ENCODE measurements at regions not wholly inside any gene's neighbourhood (a gene's known extent, or its start where the extent isn't known, plus 50 kb on each side); places are given as distances from the start of the nearest gene placed in this dataset.

DNA sequence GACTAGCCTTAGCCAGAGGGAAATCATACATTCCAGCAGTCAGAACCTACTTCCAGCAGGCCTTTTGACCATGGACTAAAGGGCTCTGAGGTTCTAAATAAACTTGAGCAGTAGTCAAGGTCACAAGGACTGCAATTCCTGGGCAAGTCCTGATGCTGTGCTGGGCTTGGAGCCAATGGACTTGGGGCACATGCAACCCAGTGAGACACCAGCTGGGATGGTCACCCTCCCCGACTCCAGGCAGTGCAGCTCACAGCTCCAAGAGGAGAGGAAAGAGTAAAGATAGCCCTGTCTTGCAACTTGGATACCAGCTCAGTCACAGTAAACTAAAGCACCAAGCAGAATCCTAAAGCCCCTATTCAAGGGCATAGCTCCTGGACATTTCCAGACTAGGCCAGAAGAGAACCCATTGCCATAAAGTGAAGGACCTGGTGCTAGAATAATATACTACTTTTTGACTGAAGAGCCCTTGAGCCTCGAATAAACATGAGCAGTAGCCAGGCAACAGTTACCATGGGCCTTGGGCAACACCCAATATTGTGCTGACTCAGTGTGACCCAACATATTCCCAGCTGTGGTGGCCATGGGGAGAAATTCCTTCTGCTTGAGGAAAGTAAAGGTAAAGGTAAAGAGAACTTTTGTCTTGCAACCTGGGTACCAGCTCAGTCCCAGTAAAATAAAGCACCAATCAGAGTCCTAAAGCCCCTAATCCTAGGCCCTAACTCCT is 226.2 kb upstream of the CLEC14A start:
- H3K4me3 ChIP-seq (ENCODE audit: low read length in 2 of 2): no peak overlapping the region
- no peaks in the 10 kb centered on the region for H3K9me3 ChIP-seq (ENCODE audit: control insufficient read depth in 2 of 2, low read length in 2 of 2)
- no peaks in the 10 kb centered on the region for H3K4me1 ChIP-seq (ENCODE audit: control insufficient read depth in 2 of 2, insufficient read depth in 2 of 2, low read length in 2 of 2)
- no peaks in the 10 kb centered on the region for H3K27me3 ChIP-seq (ENCODE audit: control insufficient read depth in 2 of 2, insufficient read depth in 2 of 2, low read length in 2 of 2)
- H3K27ac ChIP-seq (ENCODE audit: low read depth in 2 of 2, low read length in 2 of 2): no peak overlapping the region
- H3K9ac ChIP-seq (ENCODE audit: low read depth in 1 of 2, low read length in 2 of 2): no peak overlapping the region
- H3K36me3 ChIP-seq (ENCODE audit: control insufficient read depth in 2 of 2, insufficient read depth in 2 of 2, low read length in 2 of 2): no peaks in the 10 kb centered on the region

DNA sequence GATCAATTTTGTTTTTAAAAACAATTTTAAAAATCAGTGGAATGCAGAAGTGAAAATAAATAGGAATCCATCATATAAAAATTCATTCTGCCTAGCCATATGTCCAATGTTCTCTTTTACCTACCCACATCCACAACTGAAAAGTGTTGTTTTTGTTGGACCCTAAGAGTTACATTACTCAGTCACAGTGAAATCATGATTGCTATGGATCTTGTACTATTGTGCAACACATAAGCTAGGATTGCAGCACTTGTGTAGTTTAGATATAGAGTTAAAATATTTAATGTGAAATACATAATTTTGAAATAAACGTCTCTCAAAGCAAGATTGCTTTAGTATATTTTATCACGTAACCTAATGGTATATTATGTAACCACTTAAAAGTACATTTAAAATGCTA is 213.3 kb upstream of the CLEC14A start:
- no peaks in the 10 kb centered on the region for H3K36me3 ChIP-seq (ENCODE audit: control insufficient read depth in 2 of 2, insufficient read depth in 2 of 2, low read length in 2 of 2)
- no peaks in the 10 kb centered on the region for H3K4me1 ChIP-seq (ENCODE audit: control insufficient read depth in 2 of 2, insufficient read depth in 2 of 2, low read length in 2 of 2)

DNA sequence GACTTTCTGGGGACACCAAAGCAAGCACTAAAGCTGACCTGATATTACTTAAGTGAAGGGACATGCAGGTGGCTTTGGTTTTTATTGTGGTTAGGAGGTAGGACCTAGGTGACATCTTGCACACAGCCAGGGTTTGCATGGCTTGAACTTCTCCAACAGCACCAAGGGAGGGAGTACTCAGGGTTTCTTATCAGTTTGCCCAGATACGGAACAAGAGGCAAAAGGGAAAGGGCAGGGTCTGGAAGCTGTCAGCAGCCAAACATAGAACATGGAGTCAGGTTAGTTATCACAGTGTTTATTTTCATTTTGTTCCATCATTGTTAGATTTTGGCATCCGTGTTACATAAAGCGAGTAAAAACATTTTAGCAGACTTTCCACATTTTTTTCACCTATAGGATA is 186.3 kb upstream of the CLEC14A start:
- no peaks in the 10 kb centered on the region for H3K4me1 ChIP-seq (ENCODE audit: control insufficient read depth in 2 of 2, insufficient read depth in 2 of 2, low read length in 2 of 2)
- no peaks in the 10 kb centered on the region for H3K36me3 ChIP-seq (ENCODE audit: control insufficient read depth in 2 of 2, insufficient read depth in 2 of 2, low read length in 2 of 2)
- H3K27ac ChIP-seq (ENCODE audit: low read depth in 2 of 2, low read length in 2 of 2): no peak overlapping the region
- H3K27me3 ChIP-seq (ENCODE audit: control insufficient read depth in 2 of 2, insufficient read depth in 2 of 2, low read length in 2 of 2): no peaks in the 10 kb centered on the region
- H3K9me3 ChIP-seq (ENCODE audit: control insufficient read depth in 2 of 2, low read length in 2 of 2): no peaks in the 10 kb centered on the region
- no peak overlapping the region for H3K4me3 ChIP-seq (ENCODE audit: low read length in 2 of 2)
- no peak overlapping the region for H3K9ac ChIP-seq (ENCODE audit: low read depth in 1 of 2, low read length in 2 of 2)

More for the DNA sequence above, 213.3 kb upstream of the CLEC14A start:
- Histone ChIP-seq H3K4me3 (ENCODE audit: low read length in 2 of 2) (no peak overlapping the region), H3K27ac (ENCODE audit: low read depth in 2 of 2, low read length in 2 of 2) (no peak overlapping the region), H3K27me3 (ENCODE audit: control insufficient read depth in 2 of 2, insufficient read depth in 2 of 2, low read length in 2 of 2) (no peaks in the 10 kb centered on the region), H3K9ac (ENCODE audit: low read depth in 1 of 2, low read length in 2 of 2) (no peak overlapping the region), H3K9me3 (ENCODE audit: control insufficient read depth in 2 of 2, low read length in 2 of 2) (no peaks in the 10 kb centered on the region)

DNA sequence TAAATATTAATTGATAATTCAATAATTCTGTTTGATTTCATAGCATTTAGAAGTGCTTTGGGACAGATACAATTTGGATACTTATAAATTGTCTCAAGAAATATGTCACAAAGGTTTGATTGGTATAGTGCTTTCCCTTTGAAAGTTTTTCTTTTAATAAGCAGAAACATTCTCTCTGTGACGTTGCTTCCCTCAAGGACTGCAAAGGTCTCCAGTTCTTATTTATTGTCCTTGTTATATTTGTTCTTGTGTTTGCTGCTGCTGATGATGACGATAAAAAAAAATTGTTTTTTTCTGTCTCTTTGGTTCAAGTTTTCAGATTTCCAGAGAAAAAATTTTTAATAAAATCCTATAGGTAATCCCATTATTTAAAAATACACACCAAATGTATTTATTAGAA is 176.3 kb upstream of the CLEC14A start:
- H3K4me3 ChIP-seq (ENCODE audit: low read length in 2 of 2): no peak overlapping the region
- no peak overlapping the region for H3K9ac ChIP-seq (ENCODE audit: low read depth in 1 of 2, low read length in 2 of 2)
- no peaks in the 10 kb centered on the region for H3K27me3 ChIP-seq (ENCODE audit: control insufficient read depth in 2 of 2, insufficient read depth in 2 of 2, low read length in 2 of 2)
- H3K9me3 ChIP-seq (ENCODE audit: control insufficient read depth in 2 of 2, low read length in 2 of 2): no peaks in the 10 kb centered on the region
- no peaks in the 10 kb centered on the region for H3K4me1 ChIP-seq (ENCODE audit: control insufficient read depth in 2 of 2, insufficient read depth in 2 of 2, low read length in 2 of 2)
- H3K36me3 ChIP-seq (ENCODE audit: control insufficient read depth in 2 of 2, insufficient read depth in 2 of 2, low read length in 2 of 2): no peaks in the 10 kb centered on the region
- no peak overlapping the region for H3K27ac ChIP-seq (ENCODE audit: low read depth in 2 of 2, low read length in 2 of 2)

DNA sequence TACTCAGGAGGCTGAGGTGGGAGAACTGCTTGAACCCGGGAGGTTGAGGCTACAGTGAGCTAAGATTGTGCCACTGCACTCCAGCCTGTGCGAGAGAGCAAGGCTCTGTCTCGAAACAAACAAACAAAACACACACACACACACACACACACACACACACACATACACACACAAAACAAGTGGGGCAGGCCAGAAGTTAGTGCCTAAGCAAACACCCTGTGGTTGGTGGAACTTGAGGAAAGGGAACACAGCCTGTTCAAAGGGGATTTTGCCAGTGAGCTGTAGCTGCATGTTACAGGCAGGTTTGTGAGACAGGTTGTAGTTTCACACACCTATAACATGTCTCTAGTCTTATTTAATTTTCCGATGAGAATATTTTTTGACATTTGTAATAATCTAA is 175.3 kb upstream of the CLEC14A start:
- no peaks in the 10 kb centered on the region for H3K36me3 ChIP-seq (ENCODE audit: control insufficient read depth in 2 of 2, insufficient read depth in 2 of 2, low read length in 2 of 2)
- no peaks in the 10 kb centered on the region for H3K27me3 ChIP-seq (ENCODE audit: control insufficient read depth in 2 of 2, insufficient read depth in 2 of 2, low read length in 2 of 2)
- H3K4me1 ChIP-seq (ENCODE audit: control insufficient read depth in 2 of 2, insufficient read depth in 2 of 2, low read length in 2 of 2): no peaks in the 10 kb centered on the region
- no peak overlapping the region for H3K9ac ChIP-seq (ENCODE audit: low read depth in 1 of 2, low read length in 2 of 2)
- H3K9me3 ChIP-seq (ENCODE audit: control insufficient read depth in 2 of 2, low read length in 2 of 2): no peaks in the 10 kb centered on the region
- H3K27ac ChIP-seq (ENCODE audit: low read depth in 2 of 2, low read length in 2 of 2): no peak overlapping the region
- no peak overlapping the region for H3K4me3 ChIP-seq (ENCODE audit: low read length in 2 of 2)

DNA sequence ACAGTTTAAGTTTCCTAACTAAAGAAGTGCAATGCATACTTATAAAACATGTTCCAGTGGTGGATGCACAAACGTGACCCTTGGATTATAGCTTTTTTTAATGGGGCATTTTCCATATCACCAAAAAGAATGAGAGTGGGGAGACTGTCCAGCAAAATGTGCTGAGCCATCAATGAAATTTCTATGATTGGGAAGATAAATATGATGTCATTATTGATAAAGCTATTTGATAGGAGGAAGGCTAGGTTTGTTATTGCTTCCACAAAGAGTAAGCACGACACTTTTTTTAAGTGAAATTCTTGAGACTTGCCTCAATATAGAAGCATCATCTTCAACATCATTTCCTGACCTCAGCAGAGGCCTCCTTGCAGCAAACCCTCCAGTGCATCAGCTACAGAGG is 174.6 kb upstream of the CLEC14A start:
- H3K9ac ChIP-seq (ENCODE audit: low read depth in 1 of 2, low read length in 2 of 2): no peak overlapping the region
- no peak overlapping the region for H3K27ac ChIP-seq (ENCODE audit: low read depth in 2 of 2, low read length in 2 of 2)
- H3K4me1 ChIP-seq (ENCODE audit: control insufficient read depth in 2 of 2, insufficient read depth in 2 of 2, low read length in 2 of 2): no peaks in the 10 kb centered on the region
- H3K36me3 ChIP-seq (ENCODE audit: control insufficient read depth in 2 of 2, insufficient read depth in 2 of 2, low read length in 2 of 2): no peaks in the 10 kb centered on the region
- H3K4me3 ChIP-seq (ENCODE audit: low read length in 2 of 2): no peak overlapping the region
- no peaks in the 10 kb centered on the region for H3K27me3 ChIP-seq (ENCODE audit: control insufficient read depth in 2 of 2, insufficient read depth in 2 of 2, low read length in 2 of 2)
- H3K9me3 ChIP-seq (ENCODE audit: control insufficient read depth in 2 of 2, low read length in 2 of 2): no peaks in the 10 kb centered on the region

DNA sequence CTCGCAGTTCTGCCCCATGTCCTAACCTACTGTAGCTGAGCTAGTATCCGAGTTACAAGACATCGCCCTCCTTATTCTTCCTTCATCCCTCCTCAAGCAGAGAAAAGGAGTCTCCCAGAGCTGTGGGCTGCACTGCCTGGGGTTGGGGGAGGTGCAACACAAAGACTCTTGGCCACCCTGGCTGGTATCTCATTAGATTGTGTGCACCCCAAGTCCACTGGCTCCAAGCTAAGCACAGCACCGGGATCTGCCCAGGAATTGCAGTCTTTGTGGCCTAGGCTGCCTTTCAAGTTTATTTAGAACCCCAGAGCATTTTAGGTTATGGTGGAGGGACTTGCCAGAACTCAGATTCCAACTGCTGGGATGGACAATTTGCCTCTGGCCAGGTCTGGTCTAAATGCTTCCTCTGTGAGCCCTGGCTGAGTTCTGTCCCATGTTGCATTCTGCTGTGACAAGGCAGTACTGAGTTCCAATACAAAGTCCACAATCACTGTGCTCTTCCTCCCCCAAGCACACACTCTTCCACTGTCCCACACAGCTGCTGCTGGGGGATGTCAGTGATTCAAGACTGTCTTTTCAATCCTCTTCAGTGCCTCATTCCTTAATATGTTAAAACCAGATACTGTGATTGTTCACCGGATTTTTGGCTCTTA is 169.6 kb upstream of the CLEC14A start:
- no peaks in the 10 kb centered on the region for H3K4me1 ChIP-seq (ENCODE audit: control insufficient read depth in 2 of 2, insufficient read depth in 2 of 2, low read length in 2 of 2)
- H3K36me3 ChIP-seq (ENCODE audit: control insufficient read depth in 2 of 2, insufficient read depth in 2 of 2, low read length in 2 of 2): no peaks in the 10 kb centered on the region
- no peak overlapping the region for H3K27ac ChIP-seq (ENCODE audit: low read depth in 2 of 2, low read length in 2 of 2)
- no peaks in the 10 kb centered on the region for H3K27me3 ChIP-seq (ENCODE audit: control insufficient read depth in 2 of 2, insufficient read depth in 2 of 2, low read length in 2 of 2)
- no peak overlapping the region for H3K9ac ChIP-seq (ENCODE audit: low read depth in 1 of 2, low read length in 2 of 2)
- H3K9me3 ChIP-seq (ENCODE audit: control insufficient read depth in 2 of 2, low read length in 2 of 2): peaks cover 0 to 2% of the 10 kb centered on the region in 2 donors
- no peak overlapping the region for H3K4me3 ChIP-seq (ENCODE audit: low read length in 2 of 2)

DNA sequence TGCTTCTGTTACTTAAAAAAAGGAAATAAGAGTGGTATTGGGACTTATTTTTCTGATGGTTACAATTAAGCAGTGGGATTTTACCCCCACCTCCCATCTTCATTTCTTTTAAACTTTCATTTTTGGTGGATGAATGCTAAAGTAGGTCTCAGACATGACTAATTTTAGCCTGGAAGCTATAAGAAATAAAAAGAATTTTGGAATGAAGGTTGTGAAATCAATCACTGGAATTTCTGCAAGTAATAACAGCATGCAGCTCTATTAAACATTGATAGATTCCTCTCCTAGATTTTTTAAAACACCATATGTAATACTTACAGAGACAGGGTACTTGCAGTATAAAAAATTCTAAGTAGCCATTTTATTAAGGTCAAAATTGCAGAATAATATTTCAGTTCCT is 164.2 kb upstream of the CLEC14A start:
- H3K36me3 ChIP-seq (ENCODE audit: control insufficient read depth in 2 of 2, insufficient read depth in 2 of 2, low read length in 2 of 2): no peaks in the 10 kb centered on the region
- H3K27me3 ChIP-seq (ENCODE audit: control insufficient read depth in 2 of 2, insufficient read depth in 2 of 2, low read length in 2 of 2): no peaks in the 10 kb centered on the region
- H3K9ac ChIP-seq (ENCODE audit: low read depth in 1 of 2, low read length in 2 of 2): no peak overlapping the region
- H3K4me3 ChIP-seq (ENCODE audit: low read length in 2 of 2): no peak overlapping the region
- no peak overlapping the region for H3K27ac ChIP-seq (ENCODE audit: low read depth in 2 of 2, low read length in 2 of 2)
- H3K4me1 ChIP-seq (ENCODE audit: control insufficient read depth in 2 of 2, insufficient read depth in 2 of 2, low read length in 2 of 2): no peaks in the 10 kb centered on the region
- H3K9me3 ChIP-seq (ENCODE audit: control insufficient read depth in 2 of 2, low read length in 2 of 2): no peaks in the 10 kb centered on the region

DNA sequence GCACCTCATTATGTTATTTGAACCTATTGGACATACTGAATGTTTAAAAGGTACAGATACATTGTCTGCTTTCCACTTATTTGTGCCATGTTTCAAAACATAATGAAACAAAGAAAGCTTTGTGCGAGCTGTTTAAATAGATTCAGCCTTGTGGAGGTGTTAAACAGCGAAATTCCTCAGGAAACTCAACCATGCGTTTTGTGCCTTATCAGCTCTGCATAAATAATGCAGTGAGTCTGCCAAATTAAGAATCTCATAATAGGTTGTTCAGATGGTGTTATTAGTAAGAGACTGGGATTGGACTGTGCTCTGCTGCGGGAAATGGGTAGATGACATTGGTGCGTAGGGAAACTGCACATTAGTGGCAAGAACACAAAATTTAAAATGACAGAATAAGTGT is 163.7 kb upstream of the CLEC14A start:
- Histone ChIP-seq H3K36me3 (ENCODE audit: control insufficient read depth in 2 of 2, insufficient read depth in 2 of 2, low read length in 2 of 2) (no peaks in the 10 kb centered on the region), H3K4me1 (ENCODE audit: control insufficient read depth in 2 of 2, insufficient read depth in 2 of 2, low read length in 2 of 2) (no peaks in the 10 kb centered on the region), H3K9me3 (ENCODE audit: control insufficient read depth in 2 of 2, low read length in 2 of 2) (no peaks in the 10 kb centered on the region), H3K27ac (ENCODE audit: low read depth in 2 of 2, low read length in 2 of 2) (no peak overlapping the region), H3K27me3 (ENCODE audit: control insufficient read depth in 2 of 2, insufficient read depth in 2 of 2, low read length in 2 of 2) (no peaks in the 10 kb centered on the region), H3K4me3 (ENCODE audit: low read length in 2 of 2) (no peak overlapping the region), H3K9ac (ENCODE audit: low read depth in 1 of 2, low read length in 2 of 2) (no peak overlapping the region)

DNA sequence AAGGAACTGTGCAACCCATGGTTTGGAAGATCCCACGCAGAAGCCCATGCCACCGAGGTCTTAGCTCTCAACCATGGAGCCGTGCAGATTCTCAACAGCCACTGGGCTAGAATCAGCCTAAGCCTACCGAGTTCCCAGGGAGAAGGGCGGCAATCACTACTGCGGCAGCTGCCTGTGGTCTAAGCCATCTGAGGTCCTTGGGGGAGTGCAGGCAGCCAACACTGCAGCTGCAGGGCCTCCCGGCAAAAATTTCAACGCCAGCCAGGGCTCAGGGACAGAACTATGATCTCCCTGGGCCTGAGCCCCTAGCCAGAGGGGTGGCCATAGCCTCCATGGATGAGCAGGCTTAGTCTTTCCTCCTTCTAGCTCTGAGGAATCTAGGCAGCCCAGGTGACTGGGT is 156.8 kb upstream of the CLEC14A start:
- H3K4me1 ChIP-seq (ENCODE audit: control insufficient read depth in 2 of 2, insufficient read depth in 2 of 2, low read length in 2 of 2): no peaks in the 10 kb centered on the region
- H3K27ac ChIP-seq (ENCODE audit: low read depth in 2 of 2, low read length in 2 of 2): no peak overlapping the region
- no peak overlapping the region for H3K9ac ChIP-seq (ENCODE audit: low read depth in 1 of 2, low read length in 2 of 2)

More for the DNA sequence above, 156.8 kb upstream of the CLEC14A start:
- Histone ChIP-seq H3K36me3 (ENCODE audit: control insufficient read depth in 2 of 2, insufficient read depth in 2 of 2, low read length in 2 of 2) (no peaks in the 10 kb centered on the region), H3K9me3 (ENCODE audit: control insufficient read depth in 2 of 2, low read length in 2 of 2) (no peaks in the 10 kb centered on the region), H3K4me3 (ENCODE audit: low read length in 2 of 2) (no peak overlapping the region), H3K27me3 (ENCODE audit: control insufficient read depth in 2 of 2, insufficient read depth in 2 of 2, low read length in 2 of 2) (no peaks in the 10 kb centered on the region)
